Neural cell (in vitro differentiated cells): ENCODE measurements at regions not wholly inside any gene's neighbourhood (a gene's known extent, or its start where the extent isn't known, plus 50 kb on each side); places are given as distances from the start of the nearest gene placed in this dataset.
A peak's percentile ranks its signal among the peaks of the same experiment; 100 is the strongest.

Source experiments
- H2AFZ ChIP-seq: fragments of 200-600, 300-800 bp; sonication (generic), shearing (Covaris generic); 2 replicates; pipeline ENCODE4 v1.6.0; 2014; ENCODE audit warnings: low read depth, mild to moderate bottlenecking, antibody characterized with exemption, low read length, moderate library complexity
- H3F3A ChIP-seq: fragments of 200-600 bp; shearing (Covaris generic); 2 replicates; pipeline ENCODE4 v1.6.1; 2016; ENCODE audit warnings: mild to moderate bottlenecking, moderate library complexity, mixed read lengths, antibody characterized with exemption, low read length; ENCODE audit not compliant: insufficient read depth, poor library complexity, severe bottlenecking
- H3K27ac ChIP-seq: fragments of 200-600, 300-800 bp; sonication (generic), shearing (Covaris generic); 2 replicates; pipeline ENCODE4 v1.5.1; 2014; ENCODE audit warnings: mild to moderate bottlenecking, low read length, moderate library complexity
- H3K27me3 ChIP-seq: fragments of 300-800, 200-600 bp; sonication (generic), shearing (Covaris generic); 2 replicates; pipeline ENCODE4 v1.6.0; 2014; ENCODE audit warnings: mild to moderate bottlenecking, low read depth, low read length, moderate library complexity; ENCODE audit not compliant: insufficient read depth
- H3K36me3 ChIP-seq: fragments of 300-800, 200-600 bp; sonication (generic), shearing (Covaris generic); 2 replicates; pipeline ENCODE4 v1.5.1; 2014; ENCODE audit warnings: mild to moderate bottlenecking, antibody characterized with exemption, low read length, moderate library complexity; ENCODE audit not compliant: insufficient read depth
- H3K4me2 ChIP-seq: fragments of 300-800, 200-600 bp; sonication (generic), shearing (Covaris generic); 2 replicates; pipeline ENCODE4 v1.6.0; 2014; ENCODE audit warnings: mild to moderate bottlenecking, low read length
- H3K4me3 ChIP-seq: fragments of 300-800, 200-600 bp; sonication (generic), shearing (Covaris generic); 2 replicates; pipeline ENCODE4 v1.5.1; 2014; ENCODE audit warnings: mild to moderate bottlenecking, low read length, moderate library complexity
- H3K79me2 ChIP-seq: fragments of 200-600 bp; shearing (Covaris generic); replicated peaks from 2 replicates; pipeline ENCODE4 v1.6.0; 2014; ENCODE audit warnings: mild to moderate bottlenecking, low read length, moderate library complexity; ENCODE audit not compliant: insufficient read depth
- H3K9ac ChIP-seq: fragments of 300-800, 200-600 bp; sonication (generic), shearing (Covaris generic); 2 replicates; pipeline ENCODE4 v1.6.1; 2016; ENCODE audit warnings: mild to moderate bottlenecking, low read length, mixed read lengths
- H3K9me2 ChIP-seq: fragments of 200-600 bp; shearing (Covaris generic); 2 replicates; pipeline ENCODE4 v1.6.1; 2016; ENCODE audit warnings: mild to moderate bottlenecking, low read length, mixed read lengths; ENCODE audit not compliant: insufficient read depth
- H3K9me3 ChIP-seq: fragments of 200-600, 300-800 bp; sonication (generic), shearing (Covaris generic); 2 replicates; pipeline ENCODE4 v1.6.1; 2016; ENCODE audit warnings: mild to moderate bottlenecking, mixed run types, low read length, moderate library complexity, mixed read lengths
- H4K20me1 ChIP-seq: fragments of 200-600 bp; shearing (Covaris generic); 2 replicates; pipeline ENCODE4 v1.6.1; 2016; ENCODE audit warnings: mild to moderate bottlenecking, mixed run types; ENCODE audit not compliant: insufficient read depth
- EP300 ChIP-seq: fragments of 450-650 bp; conservative IDR thresholded peaks from 2 replicates; pipeline ENCODE4 v1.6.1; 2014; ENCODE audit warnings: antibody characterized with exemption, mild to moderate bottlenecking, moderate library complexity; ENCODE audit not compliant: poor library complexity, severe bottlenecking
- EZH2 ChIP-seq: fragments of 200-600, 300-800 bp; shearing (Covaris generic), sonication (generic); IDR thresholded peaks from 2 replicates; pipeline ENCODE4 v1.6.1; 2014; ENCODE audit warnings: antibody characterized with exemption, low read length, borderline replicate concordance, mild to moderate bottlenecking; ENCODE audit not compliant: insufficient read depth, poor library complexity, severe bottlenecking
- MXI1 ChIP-seq: fragments of 450-650 bp; conservative IDR thresholded peaks from 2 replicates; pipeline ENCODE4 v1.6.1; 2014; ENCODE audit warnings: antibody characterized with exemption, mild to moderate bottlenecking; ENCODE audit not compliant: poor library complexity, severe bottlenecking
- POLR2AphosphoS5 ChIP-seq: IDR thresholded peaks from 2 replicates; pipeline ENCODE4 v1.6.1; 2012
- RAD21 ChIP-seq: fragments of 450-650 bp; conservative IDR thresholded peaks from 2 replicates; pipeline ENCODE4 v1.6.1; 2014; ENCODE audit warnings: antibody characterized with exemption, mild to moderate bottlenecking, moderate library complexity
- REST ChIP-seq: IDR thresholded peaks from 2 replicates; pipeline ENCODE4 v1.6.1; 2012; ENCODE audit warnings: borderline replicate concordance
- SMC3 ChIP-seq: fragments of 450-650 bp; conservative IDR thresholded peaks from 2 replicates; pipeline ENCODE4 v1.6.1; 2014; ENCODE audit warnings: antibody characterized with exemption, mild to moderate bottlenecking, moderate library complexity; ENCODE audit not compliant: poor library complexity
- TAF1 ChIP-seq: IDR thresholded peaks from 2 replicates; pipeline ENCODE4 v1.6.1; 2012; ENCODE audit warnings: low read depth
- TF ChIP-seq, protein P1 (sequence below): fragments of 450-650 bp; IDR thresholded peaks from 2 replicates; pipeline ENCODE4 v1.5.1; 2014; ENCODE audit warnings: antibody characterized with exemption, mild to moderate bottlenecking, moderate library complexity; ENCODE audit not compliant: poor library complexity, severe bottlenecking

- H3K4me2 ChIP-seq = no peak overlapping the region
- no peaks in the 10 kb centered on the region for H4K20me1 ChIP-seq
- H3F3A ChIP-seq = no peaks in the 10 kb centered on the region
- H3K4me3 ChIP-seq = no peak overlapping the region
- H3K9me3 ChIP-seq = no peaks in the 10 kb centered on the region
- no peak overlapping the region for H3K27ac ChIP-seq
- no peak overlapping the region for H3K9ac ChIP-seq
- H3K9me2 ChIP-seq = no peaks in the 10 kb centered on the region
- H2AFZ ChIP-seq = no peak overlapping the region
- H3K27me3 ChIP-seq = no peaks in the 10 kb centered on the region
- H3K79me2 ChIP-seq = no peaks in the 10 kb centered on the region
- no peak for TF ChIP-seq MXI1
- peak; percentile 89 for TF ChIP-seq POLR2AphosphoS5
- TF ChIP-seq EP300 = peak; percentile 96
- TF ChIP-seq, protein P1, sequence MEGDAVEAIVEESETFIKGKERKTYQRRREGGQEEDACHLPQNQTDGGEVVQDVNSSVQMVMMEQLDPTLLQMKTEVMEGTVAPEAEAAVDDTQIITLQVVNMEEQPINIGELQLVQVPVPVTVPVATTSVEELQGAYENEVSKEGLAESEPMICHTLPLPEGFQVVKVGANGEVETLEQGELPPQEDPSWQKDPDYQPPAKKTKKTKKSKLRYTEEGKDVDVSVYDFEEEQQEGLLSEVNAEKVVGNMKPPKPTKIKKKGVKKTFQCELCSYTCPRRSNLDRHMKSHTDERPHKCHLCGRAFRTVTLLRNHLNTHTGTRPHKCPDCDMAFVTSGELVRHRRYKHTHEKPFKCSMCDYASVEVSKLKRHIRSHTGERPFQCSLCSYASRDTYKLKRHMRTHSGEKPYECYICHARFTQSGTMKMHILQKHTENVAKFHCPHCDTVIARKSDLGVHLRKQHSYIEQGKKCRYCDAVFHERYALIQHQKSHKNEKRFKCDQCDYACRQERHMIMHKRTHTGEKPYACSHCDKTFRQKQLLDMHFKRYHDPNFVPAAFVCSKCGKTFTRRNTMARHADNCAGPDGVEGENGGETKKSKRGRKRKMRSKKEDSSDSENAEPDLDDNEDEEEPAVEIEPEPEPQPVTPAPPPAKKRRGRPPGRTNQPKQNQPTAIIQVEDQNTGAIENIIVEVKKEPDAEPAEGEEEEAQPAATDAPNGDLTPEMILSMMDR = no peak
- H3K36me3 ChIP-seq = no peaks in the 10 kb centered on the region
Measured at GRCh38 chr2:192719629-192720028, 524.9 kb upstream of the TMEFF2 start.

DNA sequence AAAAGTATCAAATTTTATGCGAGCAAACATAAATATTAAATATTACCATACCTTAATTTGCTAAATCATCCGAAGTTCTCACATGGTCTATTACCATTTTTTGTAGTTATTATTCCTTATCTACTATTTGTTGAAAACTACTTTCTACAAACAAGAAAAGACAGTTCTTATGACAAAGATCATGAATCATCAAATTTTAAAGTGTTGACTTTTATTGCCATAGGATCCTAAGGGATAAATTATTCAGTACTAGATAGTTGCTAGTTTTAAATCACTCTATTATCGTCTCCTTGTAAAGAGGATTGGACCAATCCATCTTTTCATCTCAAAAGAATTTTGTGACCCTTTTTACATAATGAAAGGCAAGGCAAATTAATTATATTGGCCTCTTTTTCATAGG is 523.6 kb upstream of the TMEFF2 start:
- no peak overlapping the region for H3K27ac ChIP-seq
- no peaks in the 10 kb centered on the region for H3K9me3 ChIP-seq
- no peaks in the 10 kb centered on the region for H3F3A ChIP-seq
- H4K20me1 ChIP-seq = no peaks in the 10 kb centered on the region
- H3K4me2 ChIP-seq = no peak overlapping the region
- no peaks in the 10 kb centered on the region for H3K9me2 ChIP-seq
- no peaks in the 10 kb centered on the region for H3K27me3 ChIP-seq
- H3K36me3 ChIP-seq = no peaks in the 10 kb centered on the region
- no peak overlapping the region for H3K4me3 ChIP-seq
- H3K79me2 ChIP-seq = no peaks in the 10 kb centered on the region
- no peak overlapping the region for H3K9ac ChIP-seq
- TF ChIP-seq, protein P1 = no peak
- TF ChIP-seq TAF1 (no peak), POLR2AphosphoS5 (no peak)
- H2AFZ ChIP-seq = no peak overlapping the region

DNA sequence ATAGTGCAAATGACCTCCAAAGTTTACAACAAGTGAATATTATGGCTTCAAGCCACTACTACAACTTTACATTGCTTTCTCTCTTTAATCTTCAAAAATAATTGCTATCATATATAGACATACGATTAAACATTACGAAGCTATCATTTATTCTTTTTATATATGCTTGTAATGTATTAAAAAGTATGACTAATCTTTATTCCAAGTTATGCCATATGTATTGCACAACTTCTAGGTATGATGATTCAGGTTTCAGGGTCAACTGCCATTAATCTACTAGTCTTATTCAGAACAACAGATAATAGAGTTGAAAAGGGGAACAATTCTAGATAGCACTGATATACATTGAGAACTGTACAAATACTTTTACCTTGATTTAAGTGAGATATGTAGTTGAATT is 506.2 kb upstream of the TMEFF2 start:
- no peaks in the 10 kb centered on the region for H3F3A ChIP-seq
- H3K4me2 ChIP-seq = no peak overlapping the region
- H3K9ac ChIP-seq = no peak overlapping the region
- no peak overlapping the region for H2AFZ ChIP-seq
- H4K20me1 ChIP-seq = no peaks in the 10 kb centered on the region
- TF ChIP-seq RAD21 (no peak), REST (no peak), EP300 (no peak), POLR2AphosphoS5 (no peak), TAF1 (no peak), SMC3 (no peak), MXI1 (no peak), EZH2 (no peak)
- TF ChIP-seq, protein P1 = no peak
- no peaks in the 10 kb centered on the region for H3K27me3 ChIP-seq
- H3K27ac ChIP-seq = no peak overlapping the region
- H3K9me3 ChIP-seq = no peaks in the 10 kb centered on the region
- no peaks in the 10 kb centered on the region for H3K36me3 ChIP-seq
- H3K9me2 ChIP-seq = no peaks in the 10 kb centered on the region
- no peak overlapping the region for H3K4me3 ChIP-seq
- H3K79me2 ChIP-seq = no peaks in the 10 kb centered on the region
